ENCODE measurements at regions not wholly inside any gene's neighbourhood (a gene's known extent, or its start where the extent isn't known, plus 50 kb on each side); places are given as distances from the start of the nearest gene placed in this dataset.

GRCh38 chr6:23349521-23350147 lies 776.4 kb upstream of the NRSN1 start:
- WGBS, 5 donors: 16 to 38% (median 23%) methylated on average over 3 of the region's 3 CpGs
- Histone ChIP-seq H3K36me3 (no peaks in the 10 kb centered on the region), H3K9me3 (no peaks in the 10 kb centered on the region), H3K27me3 (no peaks in the 10 kb centered on the region), H3K27ac (no peak overlapping the region), H3K4me3 (no peak overlapping the region), H3K4me1 (peaks cover 0 to 7% (median 0%) of the 10 kb centered on the region in 4 donors)
- DNase-seq: peak in 1 of 2 donors; percentile 59
- TF ChIP-seq EP300 (IDR thresholded peaks at IDR 0.05) (no peak), POLR2AphosphoS5 (IDR thresholded peaks at IDR 0.05) (no peak), CTCF (IDR thresholded peaks at IDR 0.05) (no peak), POLR2A (IDR thresholded peaks at IDR 0.05) (no peak)
- intact Hi-C loops (cut with DNase I; ENCODE audit: low total_unique reads): no loop called here

DNA sequence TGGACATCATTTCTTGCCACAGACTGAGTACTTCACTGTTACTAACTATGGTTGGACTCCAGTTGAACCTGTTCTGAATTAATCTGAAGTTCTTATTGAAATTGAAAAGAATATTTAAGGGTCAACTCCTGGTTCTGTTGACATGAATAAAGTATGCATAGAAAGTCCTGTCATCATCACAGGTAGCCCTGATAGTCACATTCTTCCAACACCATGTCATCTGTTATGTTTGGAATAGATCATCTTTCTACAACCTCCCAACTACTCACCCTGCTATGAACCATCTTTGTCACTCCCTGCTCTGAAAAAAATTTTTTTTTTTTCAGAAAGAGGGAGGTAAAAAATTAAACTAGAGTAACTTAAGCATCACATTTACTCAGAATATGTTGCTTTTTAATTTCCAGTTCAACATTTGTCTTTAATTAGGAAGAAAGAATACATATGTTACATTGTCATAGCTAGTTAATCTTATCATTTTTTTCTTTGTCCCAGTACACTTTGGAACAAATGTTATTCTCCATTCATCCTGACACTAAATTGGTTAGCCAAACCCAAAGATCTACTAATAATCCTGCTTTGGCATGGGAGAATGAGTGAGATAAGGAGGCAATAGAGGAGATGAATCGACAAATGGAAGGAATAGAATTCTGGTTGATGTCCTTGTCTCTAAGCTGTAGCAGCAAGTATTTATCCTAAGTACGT lies 775.1 kb upstream of the NRSN1 start:
- Histone ChIP-seq H3K4me1 (peaks cover 0 to 7% (median 0%) of the 10 kb centered on the region in 4 donors), H3K36me3 (no peaks in the 10 kb centered on the region), H3K27me3 (no peaks in the 10 kb centered on the region), H3K9me3 (no peaks in the 10 kb centered on the region), H3K4me3 (no peak overlapping the region), H3K27ac (no peak overlapping the region)
- DNase-seq: no peak
- WGBS, 5 donors: 60 to 84% (median 75%) methylated on average over 2 of the region's 2 CpGs
- TF ChIP-seq CTCF (IDR thresholded peaks at IDR 0.05) (no peak), POLR2A (IDR thresholded peaks at IDR 0.05) (no peak), POLR2AphosphoS5 (IDR thresholded peaks at IDR 0.05) (no peak), EP300 (IDR thresholded peaks at IDR 0.05) (no peak)
- intact Hi-C loops (cut with DNase I; ENCODE audit: low total_unique reads): no loop called here

GRCh38 chr6:23354004-23354403 lies 772.0 kb upstream of the NRSN1 start:
- Histone ChIP-seq H3K36me3 (no peaks in the 10 kb centered on the region), H3K27me3 (no peaks in the 10 kb centered on the region), H3K27ac (no peak overlapping the region), H3K4me3 (no peak overlapping the region), H3K9me3 (no peaks in the 10 kb centered on the region), H3K4me1 (peaks cover 0 to 7% (median 0%) of the 10 kb centered on the region in 4 donors)
- TF ChIP-seq POLR2AphosphoS5 (IDR thresholded peaks at IDR 0.05): no peak
- TF ChIP-seq POLR2A (IDR thresholded peaks at IDR 0.05): no peak
- no peak for TF ChIP-seq CTCF (IDR thresholded peaks at IDR 0.05)
- TF ChIP-seq EP300 (IDR thresholded peaks at IDR 0.05): no peak
- intact Hi-C loops (cut with DNase I; ENCODE audit: low total_unique reads): no loop called here
- no peak for DNase-seq

DNA sequence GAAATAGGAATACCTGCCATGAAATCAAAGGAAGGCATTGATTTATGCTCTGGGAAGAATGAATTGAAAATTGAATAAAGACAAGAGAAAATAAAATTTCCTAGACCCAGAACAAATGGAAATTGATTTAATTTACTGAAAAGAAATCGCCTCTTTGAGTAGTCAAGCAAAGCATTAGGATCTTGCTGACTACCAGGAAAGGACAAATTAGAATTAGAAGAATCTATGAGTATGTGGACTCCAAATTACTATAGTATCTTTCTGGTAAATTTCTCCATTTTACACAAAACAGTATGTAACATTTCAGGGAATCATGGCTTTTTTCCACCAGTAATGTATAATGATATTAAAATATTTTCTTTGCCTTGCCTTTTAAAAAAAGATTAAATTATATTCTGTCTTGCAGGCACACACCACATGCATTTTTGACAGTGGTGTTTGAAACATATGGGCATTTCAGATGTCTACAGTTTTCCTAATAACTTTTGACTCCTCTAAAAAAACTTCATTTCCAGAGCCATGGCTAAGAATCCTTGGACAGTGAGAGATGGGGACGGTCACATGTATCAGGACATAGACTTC lies 768.7 kb upstream of the NRSN1 start:
- no peak for DNase-seq
- 32 to 44% (median 43%) methylated on average over 2 of the region's 2 CpGs for WGBS, 5 donors
- intact Hi-C loops (cut with DNase I; ENCODE audit: low total_unique reads): no loop called here
- Histone ChIP-seq H3K27ac (no peak overlapping the region), H3K9me3 (no peaks in the 10 kb centered on the region), H3K4me1 (no peaks in the 10 kb centered on the region), H3K27me3 (no peaks in the 10 kb centered on the region), H3K36me3 (no peaks in the 10 kb centered on the region), H3K4me3 (no peak overlapping the region)
- TF ChIP-seq CTCF (IDR thresholded peaks at IDR 0.05) (no peak), EP300 (IDR thresholded peaks at IDR 0.05) (no peak), POLR2AphosphoS5 (IDR thresholded peaks at IDR 0.05) (no peak), POLR2A (IDR thresholded peaks at IDR 0.05) (no peak)

All from stomach (tissue), 8 donors.